Adrenal gland (tissue), 5 donors: ENCODE measurements at regions not wholly inside any gene's neighbourhood (a gene's known extent, or its start where the extent isn't known, plus 50 kb on each side); places are given as distances from the start of the nearest gene placed in this dataset.

Experiments used
- POLR2A ChIP-seq, 2 donors: fragments of 450-650 bp; IDR thresholded peaks; one replicate each; pipeline ENCODE4 v1.6.1; 2017; ENCODE audit warnings: antibody characterized with exemption in 2 of 2, mild to moderate bottlenecking in 2 of 2, moderate library complexity in 1 of 2
- TF ChIP-seq, protein P1 (sequence below), 6 experiments: fragments of 450-650 bp in 4 of 6; fragments of 200-600 bp in 2 of 6; sonication (generic) in 1 of 6; IDR thresholded peaks; 1 replicate in 5 of 6; 2 replicates in 1 of 6; pipeline versions ENCODE4 v1.5.1 to v1.8.0; 2016 to 2021; ENCODE audit warnings: antibody characterized with exemption in 6 of 6, mild to moderate bottlenecking in 2 of 6, moderate library complexity in 1 of 6
- donor health status: DM: no; HTN: no; CAD: no.

GRCh38 chr4:4803216-4803911, 56.1 kb upstream of the MSX1 start:
- TF ChIP-seq, protein P1, sequence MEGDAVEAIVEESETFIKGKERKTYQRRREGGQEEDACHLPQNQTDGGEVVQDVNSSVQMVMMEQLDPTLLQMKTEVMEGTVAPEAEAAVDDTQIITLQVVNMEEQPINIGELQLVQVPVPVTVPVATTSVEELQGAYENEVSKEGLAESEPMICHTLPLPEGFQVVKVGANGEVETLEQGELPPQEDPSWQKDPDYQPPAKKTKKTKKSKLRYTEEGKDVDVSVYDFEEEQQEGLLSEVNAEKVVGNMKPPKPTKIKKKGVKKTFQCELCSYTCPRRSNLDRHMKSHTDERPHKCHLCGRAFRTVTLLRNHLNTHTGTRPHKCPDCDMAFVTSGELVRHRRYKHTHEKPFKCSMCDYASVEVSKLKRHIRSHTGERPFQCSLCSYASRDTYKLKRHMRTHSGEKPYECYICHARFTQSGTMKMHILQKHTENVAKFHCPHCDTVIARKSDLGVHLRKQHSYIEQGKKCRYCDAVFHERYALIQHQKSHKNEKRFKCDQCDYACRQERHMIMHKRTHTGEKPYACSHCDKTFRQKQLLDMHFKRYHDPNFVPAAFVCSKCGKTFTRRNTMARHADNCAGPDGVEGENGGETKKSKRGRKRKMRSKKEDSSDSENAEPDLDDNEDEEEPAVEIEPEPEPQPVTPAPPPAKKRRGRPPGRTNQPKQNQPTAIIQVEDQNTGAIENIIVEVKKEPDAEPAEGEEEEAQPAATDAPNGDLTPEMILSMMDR (IDR thresholded peaks at IDR 0.05): no peak
- no peak for TF ChIP-seq POLR2A (IDR thresholded peaks at IDR 0.05)
